ENCODE measurements at regions not wholly inside any gene's neighbourhood (a gene's known extent, or its start where the extent isn't known, plus 50 kb on each side); places are given as distances from the start of the nearest gene placed in this dataset.
A peak's percentile ranks its signal among the peaks of the same experiment; 100 is the strongest.
"Not testable (repeated sequence)": the region's sequence is repeated elsewhere in the genome, so short reads cannot be mapped to it uniquely, and the experiment has no call there.

DNA sequence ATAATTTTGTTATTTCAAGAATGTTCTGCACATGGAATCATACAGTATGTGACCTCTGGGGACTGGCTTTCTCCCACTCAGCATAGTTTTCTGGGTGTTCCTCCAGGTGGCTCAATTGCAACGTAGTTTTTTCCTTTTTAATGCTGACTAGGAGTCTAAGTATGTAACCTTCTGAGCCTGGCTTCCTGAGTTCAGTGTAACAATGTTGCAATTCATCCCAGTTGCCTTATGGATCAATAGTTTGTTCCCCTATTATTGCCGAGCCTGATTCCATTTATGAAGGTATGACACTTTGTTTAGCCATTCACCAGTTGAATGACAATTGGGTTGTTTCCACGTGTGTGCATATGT, 128.3 kb downstream of the CRYBB2 start:
- DNase-seq (ENCODE audit: extremely low read depth in 1 of 11, low read depth in 9 of 11, low spot score in 4 of 11) = no peak

DNA sequence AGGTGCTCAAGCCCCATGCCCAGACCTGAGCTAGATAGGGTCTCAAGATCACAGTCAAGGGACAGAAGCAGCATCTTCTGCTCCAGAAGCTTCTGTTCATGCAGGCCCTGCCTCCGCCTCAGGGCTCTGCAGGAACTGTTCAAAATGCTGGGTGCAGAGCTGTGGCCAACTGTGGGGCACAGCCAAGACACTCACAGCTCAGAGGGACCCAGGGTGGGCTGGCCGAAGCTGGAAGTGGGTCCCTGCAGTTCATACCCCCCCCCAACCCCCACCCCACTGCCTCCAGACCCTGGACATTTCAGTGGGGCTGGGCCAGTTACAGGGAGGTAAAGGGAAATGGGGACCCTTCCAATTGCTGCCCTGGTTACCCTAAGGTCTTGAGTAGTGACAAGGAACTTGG, 129.0 kb downstream of the CRYBB2 start:
- DNase-seq (ENCODE audit: extremely low read depth in 1 of 11, low read depth in 9 of 11, low spot score in 4 of 11) = no peak

DNA sequence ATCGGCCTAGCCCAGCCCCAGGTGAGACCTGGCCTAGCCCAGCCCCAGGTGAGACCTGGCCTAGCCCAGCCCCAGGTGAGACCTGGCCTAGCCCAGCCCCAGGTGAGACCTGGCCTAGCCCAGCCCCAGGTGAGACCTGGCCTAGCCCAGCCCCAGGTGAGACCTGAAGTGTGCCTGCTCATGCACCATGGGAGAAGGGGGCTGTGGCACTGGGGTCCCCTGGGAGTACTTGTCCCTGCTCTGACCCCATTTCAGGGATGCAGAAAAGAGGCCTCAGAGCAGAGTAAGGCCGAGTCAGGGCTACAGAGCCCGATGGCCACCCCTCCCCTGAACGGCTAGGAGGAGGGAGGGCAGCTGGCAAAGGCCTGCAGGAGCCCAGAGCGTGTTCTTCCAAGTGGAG, 129.6 kb downstream of the CRYBB2 start:
- not testable (repeated sequence) for DNase-seq (ENCODE audit: extremely low read depth in 1 of 11, low read depth in 9 of 11, low spot score in 4 of 11)

DNA sequence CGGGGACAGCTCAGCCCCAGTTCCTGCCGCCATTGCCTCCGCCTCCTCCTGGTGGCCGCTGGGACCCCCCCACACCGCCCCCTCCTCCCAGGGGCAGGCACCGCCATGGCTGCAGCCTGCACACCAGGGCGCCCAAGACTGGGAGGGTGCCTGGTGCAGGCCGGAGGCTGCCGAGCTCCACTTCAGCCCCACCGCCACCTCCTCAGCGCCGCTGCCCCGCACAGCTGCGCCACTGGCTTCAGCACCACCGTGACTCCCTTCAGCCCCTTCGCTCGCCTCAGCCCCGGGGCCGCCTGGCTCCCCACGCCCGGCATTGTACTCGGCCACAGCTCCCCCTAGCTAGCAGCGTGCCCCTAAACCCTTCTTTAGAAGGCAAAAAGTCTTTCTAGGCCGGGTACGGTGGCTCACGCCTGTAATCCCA, 131.1 kb downstream of the CRYBB2 start:
- DNase-seq (ENCODE audit: extremely low read depth in 1 of 11, low read depth in 9 of 11, low spot score in 4 of 11) = no peak

DNA sequence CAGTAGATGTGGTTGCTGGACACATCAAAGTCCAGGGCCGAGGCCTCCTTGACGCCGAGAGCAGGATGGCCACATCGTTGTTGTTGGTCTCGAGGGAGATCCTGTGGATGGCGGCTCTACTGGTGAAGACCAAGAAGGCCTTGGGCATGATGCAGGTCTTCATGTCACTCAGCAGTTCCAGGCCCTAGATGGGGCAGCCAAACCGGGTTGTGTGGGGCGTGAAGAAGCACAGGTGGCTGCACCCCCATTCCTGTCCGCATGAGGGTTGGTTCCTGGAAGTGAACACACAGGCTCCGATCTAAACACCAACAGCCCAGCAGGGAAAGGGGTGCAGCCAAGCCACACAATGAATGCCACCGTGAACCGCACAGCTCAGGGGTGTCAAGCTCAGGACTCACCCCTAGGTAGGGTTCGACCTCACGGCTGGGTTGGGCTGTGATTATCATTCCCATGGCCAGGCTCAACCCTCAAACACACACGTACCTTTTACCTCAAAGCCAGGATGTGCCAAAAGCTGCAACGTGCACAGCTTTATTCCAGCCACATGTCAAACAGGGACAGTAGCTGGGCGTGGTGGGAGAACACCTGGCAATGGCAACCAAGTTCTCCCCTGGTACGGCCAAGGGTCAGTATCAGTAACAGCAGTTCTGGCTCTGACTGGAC, 132.3 kb downstream of the CRYBB2 start:
- no peak for DNase-seq (ENCODE audit: extremely low read depth in 1 of 11, low read depth in 9 of 11, low spot score in 4 of 11)

DNA sequence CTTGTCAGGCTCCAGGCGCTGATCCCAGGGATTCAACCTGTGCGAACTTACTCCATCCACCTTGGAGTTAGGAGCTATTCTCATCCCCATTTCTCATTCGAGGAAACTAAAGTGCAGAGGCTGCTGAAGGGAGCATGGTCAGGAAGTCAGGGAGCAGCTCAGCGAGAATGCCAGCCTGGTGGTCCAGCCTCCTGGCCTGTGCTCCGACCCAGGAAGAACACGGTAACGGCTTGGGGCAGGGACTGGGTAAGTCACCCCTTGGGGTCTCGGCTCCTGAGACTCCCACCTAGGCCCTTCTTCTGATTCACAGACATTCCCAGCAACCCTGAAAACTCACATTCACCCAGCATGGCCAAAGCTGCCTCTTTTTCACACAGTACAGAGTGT, 132.8 kb downstream of the CRYBB2 start:
- DNase-seq (ENCODE audit: extremely low read depth in 1 of 11, low read depth in 9 of 11, low spot score in 4 of 11) = no peak

DNA sequence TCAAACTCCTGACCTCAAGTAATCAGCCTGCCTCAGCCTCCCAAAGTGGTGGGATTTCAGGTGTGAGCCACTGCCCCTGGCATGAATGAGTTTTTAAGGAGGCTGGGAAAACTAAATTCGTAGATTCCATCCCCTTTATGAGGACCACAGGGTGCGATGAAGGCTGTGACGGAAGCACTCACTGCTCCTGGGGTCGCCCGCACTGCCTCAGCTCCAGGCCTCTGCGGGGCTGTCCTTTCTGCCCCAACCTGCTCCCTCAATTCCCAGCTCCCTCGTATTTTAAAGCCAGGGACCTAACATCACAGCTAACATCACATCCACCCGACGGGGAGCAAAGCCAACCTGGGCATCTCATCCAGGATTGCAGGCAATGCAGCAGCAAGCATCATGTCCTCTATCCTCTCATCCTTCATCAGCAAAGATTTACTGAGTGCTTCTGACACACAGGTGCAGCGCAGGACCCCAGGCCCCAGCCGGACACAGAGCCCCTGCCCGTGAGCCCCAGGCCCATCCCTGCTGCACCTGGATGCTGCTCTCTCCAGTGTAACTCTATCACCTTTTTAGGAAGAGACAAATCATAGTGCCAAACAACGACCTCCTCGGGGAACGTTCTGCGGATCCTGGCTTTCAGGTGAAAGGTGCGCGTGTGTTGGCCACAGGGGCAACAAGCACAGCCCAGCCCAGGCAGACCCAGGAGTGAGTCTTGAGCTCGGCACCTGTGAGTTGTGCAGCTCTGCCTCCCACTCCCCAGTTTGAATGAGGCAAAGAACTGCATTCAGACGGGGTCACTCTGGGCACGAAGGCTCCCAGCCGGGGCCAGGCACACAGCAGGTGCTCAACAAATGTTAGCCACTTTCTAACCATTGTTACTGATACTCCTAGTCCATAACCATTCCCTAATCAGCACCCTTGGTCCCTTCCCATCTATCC, 134.3 kb downstream of the CRYBB2 start:
- DNase-seq (ENCODE audit: extremely low read depth in 1 of 11, low read depth in 9 of 11, low spot score in 4 of 11) = no peak

DNA sequence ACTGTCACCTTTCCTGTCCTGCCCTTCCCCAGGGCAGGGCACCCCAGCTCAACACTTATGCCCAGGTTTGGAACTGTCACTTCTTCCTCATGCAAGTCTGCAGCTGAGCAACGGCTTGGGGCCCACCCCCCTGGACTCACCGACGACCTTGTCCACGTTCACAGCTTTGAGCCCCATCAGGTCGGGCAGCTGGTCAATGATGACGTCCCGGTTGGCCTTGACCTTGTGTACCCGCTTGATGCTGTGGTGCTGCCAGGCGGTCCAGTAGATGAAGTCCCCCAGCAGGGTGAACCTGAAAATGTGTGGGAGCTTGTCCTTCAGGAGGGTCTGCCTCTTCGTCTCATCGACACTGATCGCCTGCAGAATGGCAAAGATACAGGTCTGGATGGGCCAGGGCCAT, 135.0 kb downstream of the CRYBB2 start:
- no peak for DNase-seq (ENCODE audit: extremely low read depth in 1 of 11, low read depth in 9 of 11, low spot score in 4 of 11)

DNA sequence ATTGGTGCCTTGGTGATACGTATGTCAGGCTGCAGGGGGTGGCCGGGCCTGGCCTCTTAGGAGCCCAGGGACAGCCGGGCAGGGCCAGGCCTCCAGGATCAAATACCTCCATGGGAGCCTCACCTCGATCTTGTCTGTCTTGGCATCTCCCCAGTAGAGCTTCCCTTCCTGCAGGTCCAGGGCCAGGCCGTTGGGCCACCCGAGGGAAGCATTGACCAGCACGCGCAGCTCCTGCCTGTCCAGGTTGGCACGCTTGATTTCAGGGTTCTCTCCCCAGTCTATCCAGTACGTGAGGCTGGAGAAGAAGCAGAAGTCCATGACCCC, 137.7 kb downstream of the CRYBB2 start:
- no peak for DNase-seq (ENCODE audit: extremely low read depth in 1 of 11, low read depth in 9 of 11, low spot score in 4 of 11)

DNA sequence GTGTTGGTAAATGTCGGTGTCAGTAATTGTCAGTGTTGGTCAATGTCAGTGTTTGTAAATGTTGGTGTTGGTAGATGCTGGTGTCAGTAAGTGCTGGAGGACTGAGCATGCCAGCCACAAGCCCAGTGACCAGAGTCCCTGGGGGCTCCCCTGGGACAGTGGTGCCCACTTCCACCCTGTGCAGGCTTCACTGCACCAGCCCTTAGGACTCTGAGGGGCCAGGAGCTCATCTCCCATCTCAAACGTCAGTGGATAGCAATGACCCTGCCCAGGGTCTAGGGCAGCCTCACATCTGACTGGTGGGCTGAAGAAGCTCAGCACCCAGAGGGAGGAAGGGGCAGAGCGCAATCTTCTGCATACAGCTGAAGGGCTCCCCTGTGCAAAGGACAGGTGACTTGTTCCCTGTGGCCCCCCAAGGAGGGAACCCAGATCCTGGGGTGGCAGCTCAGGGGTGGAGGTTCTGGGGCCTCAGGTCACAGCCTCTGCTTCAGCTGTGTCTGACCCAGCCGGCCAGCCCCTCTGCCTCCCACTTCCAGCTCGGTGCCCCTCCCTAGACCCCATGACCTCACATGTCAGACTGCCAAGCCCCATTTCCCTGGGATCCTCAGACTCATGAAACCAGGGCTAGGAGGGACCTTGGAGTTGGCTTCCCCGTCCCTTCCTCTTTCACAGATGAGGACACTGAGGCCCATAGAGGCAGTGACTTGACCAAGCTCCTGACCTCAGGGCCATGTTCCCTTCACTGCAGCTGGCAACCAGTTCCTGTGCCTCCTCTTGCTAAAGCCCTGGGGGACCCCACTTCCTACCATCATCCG, 138.4 kb downstream of the CRYBB2 start:
- no peak for DNase-seq (ENCODE audit: extremely low read depth in 1 of 11, low read depth in 9 of 11, low spot score in 4 of 11)

DNA sequence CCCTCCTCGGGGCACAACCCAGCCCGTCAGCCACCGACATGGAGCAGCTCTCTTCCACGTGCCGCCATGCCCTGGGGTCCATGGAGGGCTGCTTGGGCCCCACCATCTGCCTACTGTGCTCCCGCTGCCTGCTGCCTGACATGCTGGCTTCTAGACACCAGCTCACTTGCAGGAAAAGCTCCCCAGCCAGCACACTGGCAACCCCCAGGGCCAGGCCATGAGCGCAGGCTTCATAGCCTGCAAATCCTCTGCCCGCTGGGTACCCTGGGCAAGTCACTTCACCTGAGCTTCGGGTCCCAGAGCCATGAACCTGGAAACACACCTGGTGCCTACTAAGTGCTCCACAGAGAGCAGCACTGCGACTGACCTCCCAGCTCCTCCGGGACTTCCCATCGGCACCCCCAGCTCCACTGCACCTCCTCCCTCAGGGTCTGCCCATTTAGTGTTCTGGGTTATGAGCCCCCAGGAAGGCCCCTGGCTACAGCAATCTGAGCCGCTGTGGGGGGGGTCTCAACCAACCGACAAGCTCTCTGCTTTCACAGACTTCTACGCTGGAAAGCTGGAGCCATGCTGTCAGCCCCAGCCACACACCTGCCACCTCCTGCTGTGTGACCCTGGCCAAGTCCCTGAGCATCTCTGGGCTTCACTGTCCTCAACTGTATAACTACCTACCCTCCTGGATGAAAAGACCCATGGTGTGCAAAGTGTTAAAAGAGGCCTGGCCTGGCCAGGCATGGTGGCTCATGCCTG, 139.2 kb downstream of the CRYBB2 start:
- DNase-seq (ENCODE audit: extremely low read depth in 1 of 11, low read depth in 9 of 11, low spot score in 4 of 11) = no peak

DNA sequence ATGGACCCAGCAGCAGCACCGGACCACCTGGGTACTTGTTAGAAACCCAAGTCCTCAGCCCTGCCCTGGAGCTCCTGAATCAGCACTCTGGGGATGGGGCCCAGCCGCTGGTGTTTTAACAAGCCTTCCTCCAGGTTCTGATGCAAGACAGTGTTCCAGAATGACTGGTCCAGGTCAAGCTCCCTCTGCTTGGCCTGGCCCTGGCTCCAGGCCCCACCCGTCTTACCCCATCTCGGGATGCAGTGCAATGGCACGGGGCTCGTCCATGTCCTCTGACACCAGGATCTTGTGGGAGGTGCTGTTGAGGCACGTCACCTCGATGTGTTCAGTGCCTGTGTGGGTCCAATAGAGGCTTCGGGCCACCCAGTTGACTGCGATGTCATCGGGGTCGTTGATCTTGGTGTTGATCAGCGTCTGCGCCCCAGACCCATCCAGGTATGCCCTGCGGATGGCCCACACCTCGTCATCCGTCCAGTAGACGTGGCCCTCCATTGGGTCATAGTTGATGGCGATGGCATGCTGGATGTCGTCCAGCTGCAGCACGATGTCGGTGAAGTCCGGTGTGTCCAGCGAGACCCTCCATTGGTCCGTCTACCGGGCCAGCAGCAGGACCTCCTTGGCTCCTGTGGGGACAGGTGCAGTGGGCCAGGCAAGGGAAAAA, 140.3 kb downstream of the CRYBB2 start:
- no peak for DNase-seq (ENCODE audit: extremely low read depth in 1 of 11, low read depth in 9 of 11, low spot score in 4 of 11)

DNA sequence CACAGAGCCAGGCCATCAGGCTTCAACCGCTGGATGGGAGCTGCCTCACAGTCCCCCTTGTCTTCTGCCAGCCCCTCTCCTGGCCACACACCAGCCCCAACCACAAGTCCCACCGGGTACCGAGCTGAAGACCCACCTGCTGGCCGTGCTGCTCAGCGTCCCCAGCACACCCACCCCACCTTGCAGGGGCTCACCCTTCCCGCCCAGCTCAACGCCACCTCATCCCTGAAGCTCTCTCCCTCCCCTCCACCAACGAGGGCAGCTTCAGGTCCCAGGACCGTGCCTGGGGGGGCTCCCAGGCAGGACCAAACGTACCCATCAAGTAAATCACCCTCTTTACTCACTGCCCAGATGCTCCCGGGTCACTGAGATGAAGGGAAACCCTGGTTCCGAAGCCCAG, 141.0 kb downstream of the CRYBB2 start:
- no peak for DNase-seq (ENCODE audit: extremely low read depth in 1 of 11, low read depth in 9 of 11, low spot score in 4 of 11)

DNA sequence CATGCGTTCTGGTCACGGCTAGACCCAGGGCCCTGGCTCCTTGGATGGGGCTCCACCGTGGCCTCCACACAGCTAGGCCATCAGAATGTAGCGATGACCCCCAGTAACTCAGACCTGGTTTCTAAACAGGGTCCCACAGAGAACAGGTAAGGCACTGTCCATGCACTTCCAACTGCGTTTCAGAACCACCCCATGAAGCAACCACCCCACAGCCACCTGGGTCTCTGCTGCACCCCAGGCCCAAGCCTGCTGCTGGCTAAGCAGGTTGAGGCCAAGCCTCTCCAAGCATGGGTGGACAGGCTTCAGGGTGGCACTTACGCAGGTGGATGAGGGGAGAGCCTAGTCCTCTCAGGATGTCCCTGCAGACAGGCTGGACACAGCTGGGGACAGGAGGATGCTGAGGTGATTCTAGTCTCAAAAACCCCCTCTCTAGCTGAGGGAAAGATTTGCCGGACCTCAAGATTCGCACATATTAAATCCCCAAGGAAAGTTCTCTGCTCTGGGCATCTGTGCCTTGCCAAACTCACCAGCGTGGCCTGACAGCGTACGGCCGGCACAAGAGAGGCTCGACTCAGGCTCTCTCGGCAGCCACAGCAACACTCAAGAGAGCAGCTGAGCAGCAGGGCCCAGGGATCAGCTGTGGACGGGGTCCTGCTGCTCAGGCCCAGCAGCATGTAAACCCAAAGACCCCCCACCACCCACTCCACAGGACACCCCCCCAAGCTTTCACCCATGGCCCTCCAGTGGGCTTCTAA, 141.6 kb downstream of the CRYBB2 start:
- DNase-seq (ENCODE audit: extremely low read depth in 1 of 11, low read depth in 9 of 11, low spot score in 4 of 11) = no peak

DNA sequence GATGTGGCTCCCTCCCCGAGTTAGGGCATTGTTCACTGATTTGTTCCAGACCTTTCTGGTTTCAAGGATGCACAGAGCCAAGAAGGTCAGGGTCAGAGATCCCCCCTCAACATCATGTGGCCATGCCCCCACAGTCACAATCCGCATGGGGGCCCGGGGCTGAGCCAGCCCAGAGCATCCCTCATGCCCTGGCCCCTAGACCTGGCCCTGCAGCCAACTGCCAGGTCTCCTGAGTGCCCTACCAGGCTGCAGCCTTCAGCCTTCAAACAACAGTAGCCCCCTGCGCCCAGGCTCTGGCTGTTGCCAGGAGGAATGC, 142.4 kb downstream of the CRYBB2 start:
- no peak for DNase-seq (ENCODE audit: extremely low read depth in 1 of 11, low read depth in 9 of 11, low spot score in 4 of 11)

DNA sequence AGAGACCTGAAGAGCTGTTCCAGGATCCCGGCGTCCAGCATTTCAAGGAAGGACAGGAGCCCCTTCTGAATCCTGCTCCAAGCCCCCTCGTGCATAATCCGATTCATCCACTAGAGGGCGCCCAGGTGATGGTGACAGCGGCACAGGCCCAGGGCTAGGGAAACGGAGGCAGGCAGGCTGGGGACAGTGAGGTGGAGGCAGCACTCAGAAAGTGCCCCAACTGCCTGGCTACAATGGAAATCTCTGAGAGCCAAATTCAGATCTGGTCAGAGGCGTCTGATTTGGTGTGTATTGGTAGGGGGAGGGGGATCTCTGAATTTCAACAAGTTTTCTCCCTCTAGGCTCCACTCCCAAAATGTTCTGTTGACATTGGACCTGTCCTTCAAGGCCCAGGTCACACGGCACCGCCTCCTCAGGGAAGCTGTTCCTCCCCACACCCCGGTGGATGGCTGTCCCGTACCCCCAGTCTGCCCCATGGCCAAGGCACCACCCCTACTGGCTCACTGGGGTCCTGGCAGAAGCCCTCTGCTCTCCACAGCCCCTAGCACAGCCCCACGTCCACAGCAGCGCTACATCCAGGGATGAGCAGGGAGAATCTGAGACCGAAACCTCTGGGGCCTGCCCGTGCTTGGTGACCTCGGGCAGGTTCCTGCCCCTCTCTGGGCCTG, 142.9 kb downstream of the CRYBB2 start:
- peak in 5 of 11 donors; percentile 31 to 46 (median 43) for DNase-seq (ENCODE audit: extremely low read depth in 1 of 11, low read depth in 9 of 11, low spot score in 4 of 11)

DNA sequence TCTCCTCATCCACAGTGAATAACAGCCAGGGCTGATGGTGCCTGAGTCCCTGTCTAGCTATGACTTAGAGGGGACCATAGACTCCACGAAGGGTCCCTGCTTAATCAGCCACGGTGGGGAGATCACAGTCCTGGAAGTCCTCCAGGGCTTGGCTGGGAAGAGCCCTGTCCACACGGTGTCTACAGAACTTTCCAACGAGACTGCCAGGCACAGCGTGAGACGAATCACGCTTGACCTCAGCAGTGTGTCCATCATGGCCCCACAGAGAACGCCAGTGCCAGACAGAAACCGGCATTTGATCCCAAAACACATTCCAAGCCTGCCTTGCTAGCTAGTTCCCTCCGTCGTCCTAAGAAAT, 143.4 kb downstream of the CRYBB2 start:
- DNase-seq (ENCODE audit: extremely low read depth in 1 of 11, low read depth in 9 of 11, low spot score in 4 of 11) = no peak

DNA sequence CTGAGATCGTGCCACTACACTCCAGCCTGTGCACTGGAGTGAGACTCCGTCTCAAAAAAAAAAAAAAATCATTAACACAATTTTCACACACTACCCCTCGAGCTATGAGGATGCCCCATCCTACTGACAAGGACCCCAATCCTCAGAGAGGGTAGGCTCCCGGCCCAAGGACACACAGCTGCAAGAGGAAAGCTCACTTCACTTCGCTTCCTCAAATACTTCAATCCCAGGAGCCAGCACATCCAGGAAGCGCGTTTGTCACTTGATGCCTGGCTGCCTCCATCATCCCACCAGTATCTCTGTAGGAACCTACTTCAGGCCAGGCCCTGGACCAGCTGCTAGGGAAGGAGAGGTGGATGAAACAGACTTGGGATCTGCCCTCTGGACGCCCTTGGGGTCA, 144.0 kb downstream of the CRYBB2 start:
- no peak for DNase-seq (ENCODE audit: extremely low read depth in 1 of 11, low read depth in 9 of 11, low spot score in 4 of 11)

All from renal cortex interstitium (tissue), 11 donors.